Fibroblast of the conjunctiva (primary cell): ENCODE measurements at regions not wholly inside any gene's neighbourhood (a gene's known extent, or its start where the extent isn't known, plus 50 kb on each side); places are given as distances from the start of the nearest gene placed in this dataset.

ENCODE experiments used
- DNase-seq: peaks from one replicate; pipeline ENCODE4 v3.0.0-alpha.2; 2010; ENCODE audit warnings: low read depth

DNA sequence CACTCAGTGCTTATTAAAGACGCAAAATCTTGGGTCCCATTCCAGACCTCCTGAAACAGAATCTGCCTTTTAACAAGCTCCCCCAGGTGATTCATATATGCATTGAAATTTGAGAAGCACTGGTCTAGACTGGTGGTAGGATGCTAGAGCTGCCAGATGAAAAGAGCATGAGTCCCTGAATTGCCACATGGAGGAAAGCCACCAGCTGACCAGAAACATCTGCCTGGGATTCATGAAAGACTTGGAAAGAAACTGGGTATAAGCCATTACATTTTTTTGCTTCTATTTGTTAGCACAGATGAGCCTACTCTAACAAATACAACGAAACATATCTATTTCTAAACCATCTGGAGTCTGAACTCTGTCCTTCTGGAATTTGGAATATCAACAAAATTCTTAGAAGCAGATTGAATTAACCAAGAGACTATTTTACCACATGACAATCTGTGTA is 228.9 kb downstream of the RBM43 start:
- DNase-seq: peak; percentile 93

DNA sequence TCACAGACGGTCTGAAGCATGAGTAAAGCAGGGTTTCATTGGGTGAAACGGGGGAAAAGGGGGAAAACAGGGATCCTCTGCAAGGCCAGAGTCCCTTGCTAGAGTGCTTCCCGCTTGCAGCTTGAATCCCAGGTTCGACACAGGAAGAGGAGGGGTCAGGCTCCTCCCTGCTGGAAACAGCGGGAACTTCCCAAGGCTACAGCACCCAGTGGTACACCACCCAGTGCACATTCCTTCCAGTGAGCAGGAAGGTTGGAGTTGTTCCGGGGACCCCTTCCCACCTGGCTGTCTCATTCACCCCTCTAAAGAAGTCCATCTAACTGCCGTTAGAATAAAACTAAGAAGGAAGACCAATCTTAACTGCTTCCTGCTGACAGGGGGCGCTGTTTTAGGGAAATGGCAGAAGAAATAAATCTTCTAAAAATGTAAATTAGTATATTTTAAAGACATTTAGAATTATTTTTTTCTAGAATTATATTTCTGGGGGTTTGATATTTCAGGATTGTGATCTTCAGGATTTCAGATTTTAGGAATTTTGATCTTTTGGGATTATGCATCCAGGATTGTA is 230.9 kb downstream of the RBM43 start:
- DNase-seq: no peak

DNA sequence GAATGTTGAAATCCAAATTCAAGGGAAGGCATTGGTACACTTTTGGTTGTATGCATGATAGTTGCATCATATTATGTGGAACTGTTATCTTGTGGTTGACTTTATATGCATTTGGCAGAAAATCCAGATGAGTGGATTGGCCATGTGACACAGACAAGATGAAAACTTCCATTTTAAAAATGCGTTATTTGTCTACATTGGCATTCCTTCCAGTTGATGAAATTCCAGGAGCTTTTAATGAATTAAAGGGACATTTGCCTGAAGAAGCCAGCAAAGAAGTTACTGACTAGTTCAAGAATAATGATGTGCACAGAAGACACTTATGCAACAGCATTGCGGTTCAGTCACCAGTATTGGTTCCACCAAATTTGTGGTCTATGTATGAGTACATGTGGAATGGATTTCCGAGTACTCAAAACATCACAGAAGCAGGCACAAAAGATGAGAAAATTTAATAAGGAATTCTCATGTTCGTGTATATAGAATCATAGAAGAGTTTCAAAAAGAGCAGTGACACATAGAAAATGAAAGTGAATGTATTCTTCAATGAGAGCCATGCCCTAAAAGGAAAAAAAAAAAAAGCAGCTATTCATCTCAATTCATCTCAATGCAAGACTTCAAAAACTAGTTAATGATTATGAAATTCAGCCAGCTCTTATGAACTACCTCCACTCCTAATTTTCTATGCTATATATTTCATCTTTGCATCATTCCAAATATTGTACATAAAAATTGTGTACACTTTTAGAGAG is 232.1 kb downstream of the RBM43 start:
- DNase-seq: peak; percentile 54

DNA sequence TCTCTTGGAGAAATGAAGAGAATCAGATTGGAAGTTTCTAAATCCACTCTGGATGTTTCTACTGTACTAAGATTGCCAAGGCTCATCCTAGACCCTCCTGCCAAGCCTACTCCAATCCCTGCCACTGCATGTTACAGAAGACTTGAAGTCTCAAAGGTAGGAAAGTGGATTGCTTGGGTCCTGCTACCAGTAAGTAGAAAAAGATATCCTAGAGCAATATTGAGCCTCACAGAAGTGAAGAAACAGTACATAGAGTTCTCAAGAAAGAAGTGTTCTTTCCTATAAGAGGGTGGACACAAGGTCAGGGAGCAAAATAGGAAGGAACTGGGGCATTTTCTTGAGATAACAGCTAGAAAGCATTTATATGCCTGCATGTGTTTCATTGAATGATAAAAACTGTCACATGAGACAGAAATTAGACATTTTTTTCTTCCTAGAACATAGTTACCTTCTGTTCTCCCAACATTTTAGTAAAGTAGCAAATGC is 232.9 kb downstream of the RBM43 start:
- DNase-seq: no peak

DNA sequence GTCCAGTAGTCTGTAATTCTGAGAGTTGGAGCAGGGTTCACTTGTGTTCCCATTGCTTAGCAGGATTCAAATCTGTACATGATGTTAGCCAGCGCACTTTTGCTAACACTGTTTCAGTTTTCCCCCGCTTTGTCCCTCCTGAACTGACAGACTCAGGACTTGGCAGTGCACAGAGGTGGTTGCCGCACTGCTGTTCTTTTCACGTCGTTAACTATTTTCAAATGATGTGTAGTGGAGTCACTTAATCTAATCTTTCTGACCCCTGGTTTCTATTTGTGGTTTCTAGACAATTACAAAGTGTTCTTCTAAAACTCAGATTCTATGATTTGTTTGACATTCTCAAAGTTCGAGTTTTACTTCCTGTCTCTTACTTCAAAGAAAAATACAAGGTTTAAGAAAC is 234.5 kb downstream of the RBM43 start:
- DNase-seq: no peak

DNA sequence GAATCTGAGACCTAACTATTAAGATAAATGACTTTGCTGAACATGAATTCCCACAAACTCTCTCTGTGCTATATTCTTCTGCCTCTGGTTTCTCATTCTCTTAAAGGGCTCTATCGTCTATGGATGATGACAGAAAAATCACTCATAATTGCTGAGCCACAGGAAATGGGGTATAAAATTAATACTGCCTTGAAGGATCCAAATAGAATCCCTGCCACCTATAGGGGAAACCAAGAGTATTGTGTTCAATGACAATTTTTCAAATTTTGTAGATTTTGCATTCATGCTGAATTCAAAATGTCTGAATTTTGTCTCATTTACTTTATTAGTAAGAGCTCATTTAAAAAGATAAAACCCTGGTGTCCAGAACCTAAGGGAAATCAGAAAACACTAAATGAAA is 235.8 kb downstream of the RBM43 start:
- no peak for DNase-seq

DNA sequence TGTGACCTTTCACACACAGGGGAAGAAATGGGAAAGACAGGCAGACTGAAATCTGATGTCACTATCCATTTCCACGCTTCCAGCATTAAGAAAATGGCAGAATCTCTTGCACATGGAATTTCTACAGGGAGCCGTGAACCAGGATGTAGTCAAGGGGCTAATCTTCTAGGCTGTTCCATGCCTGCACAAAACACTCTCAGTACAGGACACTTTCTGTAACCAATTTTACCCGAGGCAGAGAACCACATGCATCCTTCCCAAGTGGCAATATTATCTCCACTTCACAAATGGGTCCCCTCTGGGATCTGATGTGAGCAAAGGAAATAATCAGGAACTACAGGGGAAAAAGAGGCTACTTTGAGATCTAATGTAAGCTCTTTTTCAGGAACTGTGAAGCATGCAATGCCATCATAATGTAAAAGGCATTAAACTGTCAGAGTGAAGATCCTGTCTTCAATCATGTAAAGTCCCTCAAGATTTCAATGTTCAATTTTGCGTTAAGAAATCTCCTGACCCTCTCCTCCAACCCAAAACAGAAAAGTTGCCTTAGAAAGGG is 236.9 kb downstream of the RBM43 start:
- DNase-seq: no peak

DNA sequence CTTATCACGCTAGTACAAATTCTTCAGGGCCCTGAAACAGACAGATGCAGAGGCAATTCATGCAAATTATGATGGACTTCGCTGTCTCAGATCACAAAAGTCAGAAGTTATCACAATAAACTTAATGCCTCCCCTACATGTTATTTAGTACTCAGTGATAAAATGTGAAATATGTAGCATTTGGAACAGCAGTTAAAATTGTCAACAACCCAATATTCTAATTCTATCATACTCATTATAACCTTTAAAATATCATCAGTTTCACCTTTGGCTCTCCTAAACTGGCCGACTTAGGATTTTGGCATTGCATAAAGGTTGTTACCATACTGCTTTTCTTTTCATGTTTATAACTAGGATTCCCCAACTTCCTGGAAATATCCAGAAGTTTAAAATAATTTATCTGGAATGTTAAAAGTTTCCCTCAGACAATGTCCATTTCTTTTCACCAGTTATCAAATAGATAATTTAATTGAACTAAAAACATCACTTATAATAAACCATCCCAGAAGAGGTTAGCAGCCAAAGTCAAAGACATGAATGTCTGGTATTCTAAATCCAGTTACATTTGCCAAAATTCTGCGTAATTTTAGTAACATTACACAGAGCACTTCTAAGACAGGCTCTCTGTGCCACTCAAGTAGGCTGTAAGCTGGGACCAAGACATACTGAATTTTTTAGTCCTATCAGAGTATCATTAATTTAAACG is 239.8 kb downstream of the RBM43 start:
- DNase-seq: no peak

DNA sequence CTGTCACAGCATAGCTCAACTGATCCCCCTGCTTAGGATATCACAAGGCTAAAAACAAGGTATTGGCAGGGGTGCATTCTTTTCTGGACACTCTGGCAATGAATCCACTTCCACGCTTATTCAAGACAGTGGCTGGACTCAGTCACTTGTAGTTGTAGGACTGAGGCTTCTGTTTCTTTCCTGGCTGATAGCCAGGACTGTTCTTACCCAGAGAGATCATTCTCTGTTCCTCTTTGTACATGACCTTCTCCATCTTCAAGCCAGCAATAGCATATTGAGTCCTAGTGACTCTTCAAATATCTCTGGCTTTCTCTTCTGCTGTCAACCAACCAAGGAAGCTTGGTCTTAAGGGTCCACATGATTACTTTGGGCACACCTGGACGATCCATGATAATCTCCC is 241.3 kb downstream of the RBM43 start:
- DNase-seq: no peak

DNA sequence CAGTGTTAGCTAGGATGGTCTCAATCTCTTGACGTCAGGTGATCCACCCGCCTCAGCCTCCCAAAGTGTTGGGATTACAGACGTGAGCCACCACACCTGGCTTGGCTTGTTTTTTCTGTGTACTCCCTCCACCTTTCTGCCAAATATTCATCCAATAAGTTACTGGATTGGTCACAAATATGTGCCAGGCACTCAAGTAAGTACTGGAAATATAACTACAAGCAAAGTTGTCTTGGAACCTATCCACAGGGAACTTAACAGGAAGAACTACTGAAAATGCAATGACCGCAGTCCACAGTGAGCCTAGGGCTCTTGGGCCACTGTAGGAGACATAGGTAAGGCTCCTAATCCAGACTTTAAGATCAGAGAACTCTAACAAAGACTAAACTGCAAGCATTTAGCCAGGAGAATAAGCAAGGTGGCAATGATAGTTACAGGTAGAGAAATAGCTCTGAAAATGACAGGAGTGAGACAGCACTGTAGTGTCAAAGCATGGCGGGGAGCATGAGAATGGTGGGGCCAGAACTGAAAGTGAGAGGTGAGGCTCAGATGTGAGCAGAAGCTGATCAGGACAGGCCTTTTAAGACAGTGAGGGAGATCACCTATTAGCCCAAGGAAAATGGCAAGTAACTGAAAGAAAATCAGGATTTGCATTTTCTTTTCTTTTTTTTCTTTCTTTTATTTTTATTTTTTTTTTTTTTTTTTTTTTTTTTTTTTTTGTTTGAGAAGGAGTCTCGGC is 252.1 kb downstream of the RBM43 start:
- no peak for DNase-seq

DNA sequence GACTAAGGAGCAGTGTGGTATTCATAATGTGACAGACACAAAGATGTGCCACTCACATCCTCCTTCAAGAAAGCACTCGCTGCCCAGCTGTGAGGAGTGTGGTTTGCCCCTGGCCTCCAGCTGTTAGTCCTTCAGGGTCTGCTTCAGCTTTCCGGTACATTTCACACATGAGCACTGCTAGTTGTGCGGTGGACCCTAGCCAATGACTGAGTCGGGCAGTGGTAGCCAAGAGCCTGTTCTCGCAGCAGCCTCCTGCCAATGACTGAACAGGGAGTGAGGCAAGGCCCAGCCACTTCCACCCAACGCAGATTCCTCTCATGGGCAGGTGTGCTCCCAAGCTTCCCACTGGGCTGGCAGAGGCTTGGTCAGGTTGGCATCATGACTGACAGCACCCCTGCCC is 254.3 kb downstream of the RBM43 start:
- DNase-seq: no peak

DNA sequence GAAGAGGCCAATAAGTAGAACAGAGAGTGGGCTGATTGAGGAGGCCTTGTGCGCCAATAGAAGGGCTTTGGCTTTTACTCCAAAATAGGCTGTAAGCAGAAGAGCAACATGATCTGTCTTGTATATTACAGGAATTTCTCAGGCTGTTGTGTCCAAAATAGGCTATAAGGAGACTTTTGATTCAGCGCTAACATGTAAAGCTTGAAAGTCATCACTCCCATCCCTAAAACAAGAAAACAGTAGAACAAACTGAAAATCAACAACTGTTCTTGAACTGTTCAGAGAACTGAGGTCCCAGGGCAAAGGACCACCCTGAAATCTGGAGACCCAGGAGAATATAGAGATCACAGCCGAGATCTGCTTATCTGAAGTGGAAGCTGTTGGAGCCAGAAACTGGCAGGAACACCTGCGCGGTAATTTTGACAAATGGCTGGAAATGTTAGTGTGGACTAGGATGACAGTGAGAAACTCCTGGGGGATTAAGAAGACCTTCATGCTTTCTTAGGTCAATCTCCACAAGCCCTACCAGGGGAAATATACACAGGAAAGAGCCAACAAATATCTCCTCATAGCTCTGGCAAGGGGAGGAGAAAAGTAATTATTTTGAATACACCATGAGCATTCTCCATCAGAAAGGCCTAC is 258.6 kb downstream of the RBM43 start:
- no peak for DNase-seq

DNA sequence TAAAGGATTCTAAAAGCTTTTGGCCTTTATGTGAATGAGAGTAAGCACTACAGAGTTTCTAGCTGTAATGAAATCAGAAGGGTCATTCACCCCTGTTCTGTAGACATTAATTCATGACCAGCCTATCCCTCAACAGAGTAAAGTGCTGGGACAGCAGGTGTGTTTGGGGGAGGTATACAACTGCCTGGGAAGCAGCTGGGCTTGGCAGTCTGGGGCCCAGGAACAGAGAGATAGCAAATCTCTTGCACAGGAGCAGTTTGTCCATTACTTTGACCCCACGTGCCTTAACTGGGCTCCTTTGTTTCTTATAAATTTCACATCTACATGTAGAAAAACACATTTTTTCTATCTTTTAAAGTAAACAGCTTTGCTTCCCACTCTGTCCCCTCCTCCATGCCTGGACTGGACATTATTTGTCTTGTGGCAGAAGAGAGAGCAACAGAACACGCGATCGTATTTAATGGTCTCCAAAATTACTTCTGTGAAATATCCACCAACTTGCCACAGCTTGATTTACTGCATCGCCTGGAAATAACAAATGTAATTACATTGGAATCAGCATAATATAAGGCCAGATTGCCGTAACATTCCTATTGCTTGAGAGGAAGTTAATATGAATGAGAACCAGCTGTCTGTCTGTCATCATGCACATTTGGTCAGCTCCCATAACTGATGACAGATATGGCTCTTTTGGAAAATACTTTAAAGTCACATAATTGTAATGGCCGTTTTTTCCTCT is 263.8 kb downstream of the RBM43 start:
- no peak for DNase-seq

DNA sequence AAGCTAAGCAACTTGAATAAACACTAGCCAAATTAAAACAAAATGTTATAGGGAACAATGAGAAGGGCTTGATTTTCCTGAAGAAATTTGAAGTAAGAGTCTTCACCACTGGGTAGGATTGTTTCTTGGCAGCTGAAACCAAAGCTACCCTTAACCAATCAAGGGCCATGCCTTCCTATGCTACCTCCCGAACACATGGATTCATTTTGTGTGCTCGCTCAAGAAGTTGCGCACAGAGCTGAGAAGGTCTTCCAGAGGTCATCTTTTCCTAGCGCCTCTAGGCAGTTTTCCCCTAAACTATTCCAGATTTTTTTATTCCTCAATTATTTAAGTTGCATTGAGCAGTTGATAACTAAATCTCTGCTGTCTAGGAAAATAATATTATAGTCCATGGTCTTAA is 264.6 kb downstream of the RBM43 start:
- peak; percentile 68 for DNase-seq

DNA sequence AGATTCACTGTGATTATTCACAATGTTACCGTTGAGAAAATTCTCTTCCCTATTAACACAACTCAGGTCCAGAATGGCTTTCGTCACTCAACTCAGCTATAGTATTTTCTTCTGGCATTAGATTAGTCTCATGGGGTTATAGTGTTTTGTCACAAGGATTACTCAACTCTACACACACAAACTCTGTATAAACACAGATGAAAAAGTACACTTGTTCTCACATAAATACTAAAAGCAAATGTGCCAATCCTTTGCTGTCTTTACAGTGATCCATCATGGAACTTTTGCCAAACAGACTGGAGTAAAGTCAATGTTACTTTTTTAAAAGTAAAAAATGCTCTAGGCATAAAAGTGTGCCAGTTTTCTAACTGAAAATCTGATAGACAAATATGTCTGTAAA is 267.6 kb downstream of the RBM43 start:
- DNase-seq: peak; percentile 9

DNA sequence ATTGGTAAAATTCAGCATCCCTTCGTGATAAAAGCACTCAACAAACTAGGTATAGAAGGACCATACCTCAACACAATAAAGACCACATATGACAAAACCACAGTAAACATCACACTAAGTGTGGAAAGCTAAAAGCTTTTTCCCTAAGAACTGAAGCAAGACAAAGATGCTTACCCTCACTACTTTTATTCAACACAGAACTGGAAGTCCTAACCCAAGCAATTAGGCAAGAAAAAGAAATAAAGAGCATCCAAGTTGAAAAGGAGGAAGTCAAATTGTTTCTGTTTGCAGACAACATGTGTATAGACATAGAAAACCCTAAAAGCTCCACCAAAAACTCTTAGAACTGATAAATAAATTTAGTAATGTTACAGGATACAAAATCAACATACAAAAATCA is 271.7 kb downstream of the RBM43 start:
- no peak for DNase-seq

DNA sequence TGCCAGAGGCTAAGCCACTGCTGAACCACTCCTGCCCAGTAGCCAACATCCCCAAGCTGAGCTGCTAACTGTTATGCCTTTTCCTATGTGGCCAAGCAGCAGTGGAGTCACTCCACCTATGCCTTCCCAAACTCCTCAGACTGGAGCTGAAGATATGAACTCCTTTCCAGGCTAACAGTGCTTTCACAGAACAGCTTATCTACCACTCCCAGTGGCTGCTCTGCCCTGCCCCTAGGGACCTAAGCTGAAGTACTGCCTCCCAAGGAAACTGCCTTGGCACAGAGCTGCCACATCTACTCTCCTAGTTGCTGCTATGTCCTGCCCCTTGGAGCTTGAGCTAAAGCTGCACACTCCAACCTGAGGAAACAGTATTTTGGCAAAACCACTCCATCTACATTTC is 275.9 kb downstream of the RBM43 start:
- DNase-seq: no peak

DNA sequence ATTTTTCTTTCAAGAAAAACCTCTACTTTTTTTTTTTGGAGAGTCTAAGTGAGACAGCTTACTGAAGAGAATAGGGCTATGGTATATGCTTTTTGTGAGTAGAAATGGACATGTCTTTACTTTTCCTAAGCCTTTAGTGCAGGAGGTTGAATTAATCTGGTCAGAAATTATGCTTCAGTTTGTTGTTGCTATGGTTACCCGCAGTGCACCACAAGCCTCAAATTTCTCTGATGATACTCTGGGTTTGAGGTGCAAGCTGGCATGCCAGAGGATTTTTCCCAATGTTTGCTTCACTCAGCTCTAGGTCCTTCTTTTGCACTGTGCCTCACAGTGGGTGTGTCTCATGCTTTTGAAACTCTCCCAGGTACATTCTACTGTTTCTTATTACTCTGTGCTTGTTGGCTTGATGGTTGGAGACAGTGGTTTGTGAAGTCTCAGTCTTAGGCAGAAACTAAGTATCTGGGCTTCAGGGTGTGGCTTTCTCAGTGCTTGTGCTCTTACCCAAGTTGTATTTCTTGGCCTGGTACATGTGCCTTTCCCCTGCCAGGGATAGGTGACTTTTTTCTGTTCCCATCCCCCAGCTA is 278.3 kb downstream of the RBM43 start:
- DNase-seq: no peak

DNA sequence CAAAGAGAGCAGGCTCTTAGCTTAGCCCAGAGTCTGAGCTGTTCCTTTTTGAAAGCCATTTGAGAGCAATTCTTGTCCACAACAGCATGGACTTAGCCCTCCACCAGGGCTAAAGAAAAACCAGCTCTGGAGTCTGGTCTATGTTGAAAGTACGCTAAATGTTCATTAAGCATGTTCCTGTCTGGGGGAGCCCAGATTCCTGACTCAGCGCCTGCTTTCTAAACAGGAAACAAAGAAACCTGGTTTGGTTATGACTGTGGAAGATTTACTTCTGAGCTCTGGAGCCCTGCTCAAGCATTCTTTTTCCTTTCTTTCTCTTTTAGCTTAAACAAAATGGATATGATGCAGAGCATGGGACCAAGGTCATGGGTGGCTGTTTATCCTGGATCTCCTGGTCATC is 279.8 kb downstream of the RBM43 start:
- DNase-seq: no peak

DNA sequence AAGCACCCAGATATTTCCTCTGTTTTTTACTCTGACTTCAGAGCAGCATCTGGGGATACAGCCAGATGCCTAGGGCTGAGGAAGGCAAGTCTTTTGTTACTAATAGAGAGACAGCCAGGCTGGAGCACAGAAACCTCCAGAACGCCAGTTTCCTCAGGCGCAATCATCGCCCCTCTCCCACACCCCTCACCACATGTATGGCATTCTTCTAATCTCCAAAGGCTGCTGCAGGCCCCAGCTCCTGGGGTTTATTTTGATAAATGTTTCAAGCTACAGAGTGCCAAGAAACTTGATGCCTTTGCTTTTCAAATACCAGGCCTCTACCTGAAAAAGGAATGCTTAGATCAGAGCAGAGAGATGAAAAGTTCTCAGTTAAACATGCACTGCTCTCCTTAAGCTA is 283.6 kb downstream of the RBM43 start:
- no peak for DNase-seq

DNA sequence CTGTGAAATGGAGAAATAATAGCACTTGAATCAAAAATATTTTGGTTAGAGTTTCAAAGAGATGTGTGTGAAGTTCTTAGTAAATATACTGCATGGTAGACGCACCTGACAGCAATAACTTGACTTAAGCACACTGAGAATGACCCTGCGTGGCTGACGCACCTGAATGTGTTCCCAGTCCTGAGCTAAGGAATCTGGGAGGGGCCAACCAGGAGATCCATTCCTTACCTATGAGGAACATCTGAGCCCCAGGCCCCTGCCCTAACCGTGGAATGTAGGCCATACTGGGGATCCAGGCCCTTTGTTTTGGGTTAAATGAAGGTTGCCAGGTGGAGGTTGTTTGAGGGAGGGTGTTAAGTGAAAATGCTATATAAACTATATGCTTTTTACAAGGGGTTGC is 284.4 kb downstream of the RBM43 start:
- DNase-seq: no peak
